HG03575 (cell line): ENCODE measurements at regions not wholly inside any gene's neighbourhood (a gene's known extent, or its start where the extent isn't known, plus 50 kb on each side); places are given as distances from the start of the nearest gene placed in this dataset.

Experiments
- ATAC-seq: cut with Tn5 transposase; IDR thresholded peaks from one replicate; pipeline ENCODE4 v1.9.1; 2021; ENCODE audit not compliant: unreplicated experiment, insufficient number of reproducible peaks, low FRiP score; ENCODE audit errors: extremely low read depth

- no peak for ATAC-seq
Measured at GRCh38 chr2:226223704-226224103, 575.9 kb downstream of the IRS1 start.

- ATAC-seq, result no peak
Measured at GRCh38 chr2:226220511-226220910, 579.1 kb downstream of the IRS1 start.

- no peak for ATAC-seq
Measured at GRCh38 chr2:226217191-226217590, 582.4 kb downstream of the IRS1 start.

GRCh38 chr2:226216575-226216974 lies 583.0 kb downstream of the IRS1 start:
- ATAC-seq, result no peak

GRCh38 chr2:226215902-226216503 lies 583.6 kb downstream of the IRS1 start:
- peak; percentile 65 for ATAC-seq

GRCh38 chr2:226213717-226214116 lies 585.9 kb downstream of the IRS1 start:
- no peak for ATAC-seq

DNA sequence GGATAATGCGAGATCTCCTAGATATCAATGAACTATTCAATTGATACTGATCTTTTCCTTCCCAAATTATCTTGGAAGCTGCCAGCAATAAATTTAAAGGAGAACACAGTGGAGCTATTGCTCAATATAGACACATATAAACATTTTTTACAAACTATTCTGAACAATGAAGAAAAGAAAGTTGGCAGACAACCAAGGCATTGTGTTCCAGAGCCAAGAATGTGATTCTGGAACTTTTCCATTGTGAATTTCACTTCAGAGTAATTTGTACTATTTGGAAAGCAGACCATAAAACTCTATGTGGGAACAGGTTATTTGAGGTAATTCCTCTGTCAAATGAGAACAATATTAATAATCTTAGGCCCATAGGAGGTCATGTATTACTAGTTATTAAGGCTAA lies 588.2 kb downstream of the IRS1 start:
- ATAC-seq, result no peak

DNA sequence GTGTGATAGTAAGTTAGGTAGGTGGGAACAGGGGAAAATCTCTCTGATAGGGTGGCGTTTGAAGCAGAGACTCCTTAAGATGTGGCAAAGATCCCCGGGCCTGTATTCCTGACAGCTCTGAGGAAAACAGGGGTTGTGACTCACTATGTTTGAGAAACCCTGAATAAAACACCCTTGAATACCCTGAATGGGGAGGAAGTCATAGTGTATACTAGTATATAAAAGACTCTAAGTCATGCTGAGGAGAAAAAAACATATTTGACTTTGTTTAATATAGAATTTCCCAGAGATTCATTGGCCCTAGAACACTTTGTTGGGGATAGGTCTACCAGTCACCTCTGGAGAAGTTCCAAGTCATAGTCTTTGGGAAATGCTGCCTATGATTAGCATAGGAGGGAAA lies 590.9 kb downstream of the IRS1 start:
- no peak for ATAC-seq

DNA sequence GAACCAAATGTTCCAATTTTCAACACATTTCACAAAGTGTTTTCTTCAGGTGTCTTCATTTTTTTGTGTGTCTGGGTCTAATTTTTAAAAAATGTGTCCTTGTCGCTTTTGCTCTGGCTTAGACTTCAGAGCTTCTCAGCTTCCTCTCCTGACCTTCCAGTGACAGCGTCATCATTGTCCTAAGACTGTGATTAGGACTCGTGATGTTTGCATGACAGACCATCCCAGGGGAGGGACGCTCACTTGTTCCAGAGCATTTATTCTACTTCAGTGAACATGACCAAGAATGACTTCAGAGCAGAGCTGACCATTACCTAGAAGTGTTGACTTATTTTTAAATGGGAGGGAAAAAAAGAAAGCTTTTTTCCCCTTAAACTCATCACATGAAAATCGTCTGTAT lies 591.9 kb downstream of the IRS1 start:
- ATAC-seq, result no peak

GRCh38 chr2:226199555-226199954 lies 600.1 kb downstream of the IRS1 start:
- ATAC-seq, result no peak

GRCh38 chr2:226198956-226199355 lies 600.7 kb downstream of the IRS1 start:
- ATAC-seq, result no peak

- no peak for ATAC-seq
Measured at GRCh38 chr2:226190479-226191252, 609.0 kb downstream of the IRS1 start.

- no peak for ATAC-seq
Measured at GRCh38 chr2:226189061-226189460, 610.6 kb downstream of the IRS1 start.

DNA sequence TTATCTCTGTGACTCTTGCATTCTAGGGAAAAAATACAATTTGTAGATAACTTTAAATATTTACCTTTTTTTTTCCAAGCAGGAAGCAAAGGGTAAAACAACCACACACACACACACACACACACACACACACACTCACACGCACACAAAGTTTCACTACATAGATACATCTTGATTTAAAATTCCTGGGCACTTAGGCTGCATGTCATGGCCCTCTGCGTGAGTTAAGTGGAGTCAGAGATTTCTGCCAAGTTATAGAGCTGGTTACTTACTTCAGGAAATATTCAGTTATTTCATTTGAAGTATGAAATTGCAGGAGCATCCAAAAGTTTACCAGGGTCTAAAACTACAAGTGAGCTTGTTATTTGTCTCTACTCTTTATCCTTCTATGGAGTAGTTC lies 612.0 kb downstream of the IRS1 start:
- ATAC-seq, result no peak

DNA sequence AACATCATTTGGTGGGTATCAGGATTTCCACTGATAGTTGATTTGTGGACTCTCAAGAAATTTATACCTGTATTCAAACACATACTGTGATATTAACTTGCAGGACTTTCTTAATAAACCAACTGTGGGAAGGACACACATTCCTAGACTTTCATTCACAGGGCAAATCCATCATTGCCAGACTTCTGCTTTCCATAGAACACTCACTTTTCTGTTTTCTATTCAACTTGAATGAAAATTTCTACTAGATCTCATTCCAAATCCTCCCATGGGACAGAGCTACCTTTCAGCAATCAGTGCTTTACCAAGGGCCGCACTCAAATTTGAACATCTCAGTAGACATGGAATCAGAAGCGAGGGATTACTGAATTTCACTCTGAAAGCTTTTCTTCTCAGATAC lies 612.5 kb downstream of the IRS1 start:
- no peak for ATAC-seq

- ATAC-seq, result no peak
Measured at GRCh38 chr2:226185616-226186211, 613.9 kb downstream of the IRS1 start.

DNA sequence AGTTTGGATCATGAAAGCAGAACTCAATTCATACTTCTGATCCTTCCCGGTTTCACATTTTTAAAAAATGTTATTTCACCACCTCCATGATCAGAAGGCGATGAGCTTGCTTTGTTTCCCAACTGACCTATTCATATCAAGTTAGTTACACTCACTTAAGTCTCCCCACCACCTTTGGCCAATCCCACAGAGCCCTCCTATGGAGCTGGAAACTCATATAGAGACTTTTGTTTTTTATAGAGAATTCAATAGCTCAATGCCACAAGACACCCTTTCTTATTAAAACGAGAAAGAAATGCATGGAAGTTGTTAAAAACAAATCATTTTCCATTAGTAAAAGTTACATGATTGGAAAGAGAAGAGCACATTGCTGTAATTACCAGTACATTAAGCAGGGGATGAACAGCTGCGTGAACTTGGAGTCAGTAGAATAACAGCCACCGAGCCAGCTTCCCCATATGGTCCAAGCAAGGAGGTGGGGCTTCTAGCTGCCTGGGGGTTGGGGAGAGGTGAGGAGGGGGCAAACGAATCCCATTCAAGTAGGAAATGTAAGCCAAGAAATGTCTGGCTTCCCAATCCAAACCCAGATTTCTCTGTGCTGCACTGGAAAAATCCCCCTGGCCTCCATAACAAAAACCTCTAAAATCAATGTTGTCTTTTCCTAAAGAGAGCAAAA lies 614.5 kb downstream of the IRS1 start:
- ATAC-seq, result no peak

DNA sequence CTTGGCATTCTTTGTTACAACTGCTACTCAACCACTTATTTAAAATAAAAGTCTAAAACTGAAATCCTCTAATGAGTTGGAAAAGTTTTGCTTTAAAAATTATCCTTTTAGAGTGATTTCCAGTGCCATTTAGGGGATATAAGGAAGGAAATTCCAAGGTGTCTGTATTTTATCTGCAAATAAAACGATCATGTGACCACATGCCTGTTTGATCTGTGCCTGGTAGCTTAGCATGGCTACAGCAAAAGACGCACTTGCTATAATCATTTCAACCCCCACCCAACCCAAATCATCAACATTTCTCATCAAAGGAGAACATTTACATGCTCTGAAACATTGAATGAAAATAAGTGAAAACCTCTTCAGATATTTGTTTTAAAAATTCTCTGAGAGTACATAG lies 615.1 kb downstream of the IRS1 start:
- no peak for ATAC-seq

DNA sequence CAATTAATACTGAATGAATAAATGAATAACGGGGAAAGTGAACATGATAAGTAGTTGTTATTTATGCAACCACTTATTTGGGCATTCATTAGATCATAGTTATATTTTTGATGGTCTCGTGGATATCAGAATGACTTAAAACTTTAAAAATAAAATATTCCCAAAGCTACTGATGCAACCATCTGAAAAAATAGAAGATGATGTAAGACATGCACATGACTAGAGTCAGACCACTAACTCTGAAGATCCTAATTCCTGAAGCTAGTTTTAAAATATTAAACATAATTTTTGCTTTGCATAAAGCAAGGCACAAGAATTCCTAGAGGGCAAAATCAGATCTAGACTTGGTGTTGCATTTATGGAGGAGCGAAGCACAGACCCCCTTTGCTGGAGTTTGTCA lies 616.1 kb downstream of the IRS1 start:
- ATAC-seq, result no peak

- no peak for ATAC-seq
Measured at GRCh38 chr2:226183033-226183432, 616.6 kb downstream of the IRS1 start.
